PC-3 (cell line): ENCODE measurements at regions not wholly inside any gene's neighbourhood (a gene's known extent, or its start where the extent isn't known, plus 50 kb on each side); places are given as distances from the start of the nearest gene placed in this dataset.

ENCODE experiments used
- ATAC-seq: fragments of 200-7000 bp; cut with Tn5 transposase; 2 replicates; pipeline ENCODE4 v1.9.1; 2020; ENCODE audit warnings: mild to moderate bottlenecking, moderate library complexity
- BruUV-seq: library from RNA; stranded (reverse); fragments of 400-500 nt; replicated peaks from 2 replicates; lab custom pipeline; 2021; lab: Mats Ljungman, UMichigan
- CTCF ChIA-PET: fragments of 300-600 bp; sonication (Branson Sonifier 250); formaldehyde crosslinking; loops from one replicate; lab custom pipeline; 2022; ENCODE audit warnings: antibody characterized with exemption; lab: Charles Lee
- POLR2A ChIA-PET: fragments of 300-600 bp; sonication (Branson Sonifier 250); formaldehyde crosslinking; loops from one replicate; lab custom pipeline; 2022; ENCODE audit warnings: antibody characterized with exemption; ENCODE audit not compliant: unreplicated experiment; lab: Charles Lee
- DNase-seq: peaks from one replicate; pipeline ENCODE4 v3.0.0-alpha.2; 2015
- H2AFZ ChIP-seq: fragments of 300-600 bp; sonication (generic); 2 replicates; pipeline ENCODE4 v1.6.0; 2016; ENCODE audit warnings: antibody characterized with exemption, low read length
- H3F3A ChIP-seq: fragments of 300-600 bp; sonication (generic); one replicate; pipeline ENCODE4 v1.6.0; 2017; ENCODE audit warnings: antibody characterized with exemption, low read length, control low read depth, mild to moderate bottlenecking; ENCODE audit not compliant: unreplicated experiment
- H3K27ac ChIP-seq: fragments of 300-600 bp; sonication (generic); 2 replicates; pipeline ENCODE4 v1.5.1; 2016; ENCODE audit warnings: mild to moderate bottlenecking, low read length
- H3K27me3 ChIP-seq: fragments of 300-600 bp; sonication (generic); 2 replicates; pipeline ENCODE4 v1.6.1; 2016; ENCODE audit warnings: low read length, mixed read lengths
- H3K36me3 ChIP-seq: fragments of 300-600 bp; sonication (generic); 2 replicates; pipeline ENCODE4 v1.6.1; 2016; ENCODE audit warnings: low read depth, mixed run types, low read length, mixed read lengths
- H3K4me1 ChIP-seq: fragments of 300-600 bp; sonication (generic); 2 replicates; pipeline ENCODE4 v1.5.1; 2016; ENCODE audit warnings: low read length; ENCODE audit not compliant: insufficient read depth
- H3K4me2 ChIP-seq: fragments of 300-600 bp; sonication (generic); 2 replicates; pipeline ENCODE4 v1.6.0; 2016; ENCODE audit warnings: low read length
- H3K4me3 ChIP-seq: fragments of 300-600 bp; sonication (generic); 2 replicates; pipeline ENCODE4 v1.5.1; 2016; ENCODE audit warnings: mild to moderate bottlenecking, low read length, mixed read lengths
- H3K79me2 ChIP-seq: fragments of 300-600 bp; sonication (generic); 2 replicates; pipeline ENCODE4 v1.6.1; 2017; ENCODE audit warnings: low read length, mixed read lengths
- H3K9ac ChIP-seq: fragments of 300-600 bp; sonication (generic); 2 replicates; pipeline ENCODE4 v1.6.0; 2016; ENCODE audit warnings: mild to moderate bottlenecking, low read length
- H3K9me2 ChIP-seq: fragments of 300-600 bp; sonication (generic); replicated peaks from 2 replicates; pipeline ENCODE4 v1.6.1; 2016; ENCODE audit warnings: mixed run types, low read length, mixed read lengths
- H3K9me3 ChIP-seq: fragments of 300-600 bp; sonication (generic); 2 replicates; pipeline ENCODE4 v1.6.1; 2016; ENCODE audit warnings: low read length, mixed read lengths
- H4K20me1 ChIP-seq: fragments of 300-600 bp; sonication (generic); 2 replicates; pipeline ENCODE4 v1.6.1; 2016; ENCODE audit warnings: low read length, mixed read lengths
- CTCF ChIP-seq: fragments of 300-600 bp; sonication (generic); conservative IDR thresholded peaks from 2 replicates; pipeline ENCODE4 v1.5.1; 2017; ENCODE audit warnings: antibody characterized with exemption, low read depth, mild to moderate bottlenecking, low read length
- EZH2 ChIP-seq: fragments of 300-600 bp; sonication (generic); IDR thresholded peaks from one replicate; pipeline ENCODE4 v1.6.1; 2017; ENCODE audit warnings: antibody characterized with exemption, mild to moderate bottlenecking, low read length; ENCODE audit not compliant: unreplicated experiment
- EZH2phosphoT487 ChIP-seq: fragments of 300-600 bp; sonication (generic); IDR thresholded peaks from 2 replicates; pipeline ENCODE4 v1.6.1; 2018; ENCODE audit warnings: mild to moderate bottlenecking, antibody characterized with exemption, low read length, borderline replicate concordance
- intact Hi-C: fragments of 100-400 bp; cut with micrococcal nuclease; formaldehyde crosslinking; loops from 2 replicates; pipeline ENCODE4 v1.9.0; 2023

- intact Hi-C loops: loop anchor here (5.0 to 10.0 kb wide), 3 partner anchors 326 to 489 kb away; partner anchors contain the start of gene CDH2
- TF ChIP-seq EZH2 (no peak), EZH2phosphoT487 (no peak), CTCF (no peak)
- H3K4me2 ChIP-seq: no peak overlapping the region
Measured at GRCh38 chr18:27688581-27688980, 488.3 kb downstream of the CDH2 start.

GRCh38 chr18:27687351-27687979 lies 489.5 kb downstream of the CDH2 start:
- H3F3A ChIP-seq: no peaks in the 10 kb centered on the region
- POLR2A ChIA-PET: no interaction called here
- no peaks in the 10 kb centered on the region for H3K79me2 ChIP-seq
- BruUV-seq: no TSS peak
- CTCF ChIA-PET: no interaction called here
- intact Hi-C loops: loop anchor here (5.0 to 10.0 kb wide), 3 partner anchors 327 to 490 kb away; partner anchors contain the start of gene CDH2
- no peak overlapping the region for H3K9ac ChIP-seq
- ATAC-seq (no peak), DNase-seq (no peak)
- TF ChIP-seq CTCF (no peak), EZH2phosphoT487 (no peak), EZH2 (no peak)
- H3K9me2 ChIP-seq: no peaks in the 10 kb centered on the region
- no peak overlapping the region for H3K4me2 ChIP-seq
- no peak overlapping the region for H2AFZ ChIP-seq
- H3K27ac ChIP-seq: no peak overlapping the region
- H3K4me3 ChIP-seq: no peak overlapping the region
- no peaks in the 10 kb centered on the region for H4K20me1 ChIP-seq
- no peaks in the 10 kb centered on the region for H3K27me3 ChIP-seq
- peaks cover 8% of the 10 kb centered on the region for H3K9me3 ChIP-seq
- H3K36me3 ChIP-seq: no peaks in the 10 kb centered on the region
- no peaks in the 10 kb centered on the region for H3K4me1 ChIP-seq

More at GRCh38 chr18:27688581-27688980, 488.3 kb downstream of the CDH2 start:
- Histone ChIP-seq H3K36me3 (no peaks in the 10 kb centered on the region), H3K9me3 (peaks cover 8% of the 10 kb centered on the region), H2AFZ (no peak overlapping the region), H3K27ac (no peak overlapping the region), H3K4me1 (no peaks in the 10 kb centered on the region), H3K4me3 (no peak overlapping the region), H4K20me1 (no peaks in the 10 kb centered on the region), H3K79me2 (no peaks in the 10 kb centered on the region), H3F3A (no peaks in the 10 kb centered on the region), H3K27me3 (no peaks in the 10 kb centered on the region), H3K9ac (no peak overlapping the region), H3K9me2 (no peaks in the 10 kb centered on the region)
- POLR2A ChIA-PET: no interaction called here
- CTCF ChIA-PET: no interaction called here
- no peak for DNase-seq
- no TSS peak for BruUV-seq
- ATAC-seq: no peak
